ENCODE measurements at regions not wholly inside any gene's neighbourhood (a gene's known extent, or its start where the extent isn't known, plus 50 kb on each side); places are given as distances from the start of the nearest gene placed in this dataset.

- H3K9ac ChIP-seq (replicated peaks in 1 of 4; ENCODE audit: extremely low read depth in 1 of 4, low read depth in 3 of 4, low read length in 3 of 4): no peak overlapping the region
- no peaks in the 10 kb centered on the region for H4K20me1 ChIP-seq (replicated peaks in 1 of 2; ENCODE audit: control insufficient read depth in 1 of 2, insufficient read depth in 2 of 2, low read length in 2 of 2)
- no peak overlapping the region for H3K4ac ChIP-seq (replicated peaks; ENCODE audit: insufficient read length, low read depth, low read length)
- no peaks in the 10 kb centered on the region for H3K36me3 ChIP-seq (ENCODE audit: control insufficient read depth in 2 of 4, insufficient read depth in 4 of 4, low read length in 3 of 4)
- H2BK5ac ChIP-seq (ENCODE audit: low read depth, low read length): no peak overlapping the region
- H3K23me2 ChIP-seq (ENCODE audit: low read depth, low read length): no peaks in the 10 kb centered on the region
- H3K56ac ChIP-seq (replicated peaks; ENCODE audit: insufficient read length, low read depth, low read length): no peak overlapping the region
- H3K27me3 ChIP-seq (replicated peaks in 1 of 4; ENCODE audit: control insufficient read depth in 3 of 4, extremely low read depth in 1 of 4, insufficient read depth in 3 of 4, low read length in 3 of 4): no peaks in the 10 kb centered on the region
- H3K9me3 ChIP-seq (ENCODE audit: insufficient read depth in 2 of 2, low read depth in 1 of 2, low read length in 1 of 2): no peaks in the 10 kb centered on the region
- ChIA-PET CTCF (ENCODE audit: partially characterized antibody) (no interaction called here), POLR2A (ENCODE audit: partially characterized antibody) (no interaction called here)
- H3K4me2 ChIP-seq (ENCODE audit: insufficient read depth in 1 of 2, low read depth in 2 of 2, low read length in 2 of 2): no peak overlapping the region
- H3K4me1 ChIP-seq (replicated peaks in 1 of 4; ENCODE audit: control insufficient read depth in 3 of 4, insufficient read depth in 4 of 4, low read length in 3 of 4): no peaks in the 10 kb centered on the region
- H3K27ac ChIP-seq (ENCODE audit: low read depth, low read length): no peak overlapping the region
- no peak overlapping the region for H2AFZ ChIP-seq (ENCODE audit: low read length)
- H4K91ac ChIP-seq (replicated peaks; ENCODE audit: insufficient read length, low read length): no peak overlapping the region
- H3K79me1 ChIP-seq (ENCODE audit: low read depth, low read length): no peaks in the 10 kb centered on the region
- no peak overlapping the region for H2BK12ac ChIP-seq (ENCODE audit: low read depth, low read length)
- H3K23ac ChIP-seq (ENCODE audit: insufficient read length): no peak overlapping the region
- no peak overlapping the region for H2BK15ac ChIP-seq (ENCODE audit: low read length)
- DNase-seq (ENCODE audit: low read depth in 1 of 2, low spot score in 2 of 2): no peak
- no peak overlapping the region for H3K14ac ChIP-seq (ENCODE audit: insufficient read length)
- H3K4me3 ChIP-seq (ENCODE audit: extremely low read depth in 1 of 4, insufficient read depth in 2 of 4, low read depth in 3 of 4, low read length in 4 of 4): no peak overlapping the region
- 88% methylated on average over 2 of the region's 2 CpGs; no CpG with 5 or more reads in 1 of the 2 experiments for WGBS, 2 experiments (ENCODE audit: extremely low coverage in 1 of 2, insufficient coverage in 1 of 2, insufficient read length in 1 of 2, insufficient replicate concordance in 2 of 2, low coverage in 1 of 2, low lambda C conversion rate in 2 of 2, missing lambda C conversion rate in 1 of 2)
- H2AK5ac ChIP-seq (ENCODE audit: low read depth, low read length): no peak overlapping the region
- H2BK20ac ChIP-seq (ENCODE audit: low read length): no peak overlapping the region
- no peaks in the 10 kb centered on the region for H3K79me2 ChIP-seq (ENCODE audit: control insufficient read depth in 1 of 2, insufficient read depth in 2 of 2, low read length in 2 of 2)
- no peak overlapping the region for H2BK120ac ChIP-seq (replicated peaks; ENCODE audit: low read depth, low read length)
- no peak overlapping the region for H4K5ac ChIP-seq (ENCODE audit: insufficient read length, low read depth, low read length)
- FAIRE-seq: no peak
- H4K8ac ChIP-seq (ENCODE audit: extremely low read depth, insufficient read depth, low read length): no peak overlapping the region
- H3K18ac ChIP-seq (ENCODE audit: extremely low read depth, low read length): no peak overlapping the region
- TF ChIP-seq, protein P1, sequence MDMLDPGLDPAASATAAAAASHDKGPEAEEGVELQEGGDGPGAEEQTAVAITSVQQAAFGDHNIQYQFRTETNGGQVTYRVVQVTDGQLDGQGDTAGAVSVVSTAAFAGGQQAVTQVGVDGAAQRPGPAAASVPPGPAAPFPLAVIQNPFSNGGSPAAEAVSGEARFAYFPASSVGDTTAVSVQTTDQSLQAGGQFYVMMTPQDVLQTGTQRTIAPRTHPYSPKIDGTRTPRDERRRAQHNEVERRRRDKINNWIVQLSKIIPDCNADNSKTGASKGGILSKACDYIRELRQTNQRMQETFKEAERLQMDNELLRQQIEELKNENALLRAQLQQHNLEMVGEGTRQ (IDR thresholded peaks at IDR 0.05; ENCODE audit: low read length): no peak
- TF ChIP-seq ZNF274 (IDR thresholded peaks at IDR 0.05; ENCODE audit: borderline replicate concordance, extremely low read depth, low read length) (no peak), MAX (IDR thresholded peaks at IDR 0.05) (no peak), EP300 (IDR thresholded peaks at IDR 0.05; ENCODE audit: borderline replicate concordance in 1 of 2, low read depth in 2 of 2, low read length in 2 of 2) (no peak), CHD1 (IDR thresholded peaks at IDR 0.05; ENCODE audit: low read depth, low read length) (no peak), SP4 (IDR thresholded peaks at IDR 0.05; ENCODE audit: low read length) (no peak), ATF3 (IDR thresholded peaks at IDR 0.05; ENCODE audit: insufficient read depth, low read depth, low read length) (no peak), FOSL1 (IDR thresholded peaks at IDR 0.05; ENCODE audit: insufficient read depth, low read depth, low read length) (no peak), EGR1 (IDR thresholded peaks at IDR 0.05; ENCODE audit: borderline replicate concordance, low read depth, low read length) (no peak), TAF1 (IDR thresholded peaks at IDR 0.05; ENCODE audit: low read depth, low read length) (no peak)
- TF ChIP-seq, protein P2, sequence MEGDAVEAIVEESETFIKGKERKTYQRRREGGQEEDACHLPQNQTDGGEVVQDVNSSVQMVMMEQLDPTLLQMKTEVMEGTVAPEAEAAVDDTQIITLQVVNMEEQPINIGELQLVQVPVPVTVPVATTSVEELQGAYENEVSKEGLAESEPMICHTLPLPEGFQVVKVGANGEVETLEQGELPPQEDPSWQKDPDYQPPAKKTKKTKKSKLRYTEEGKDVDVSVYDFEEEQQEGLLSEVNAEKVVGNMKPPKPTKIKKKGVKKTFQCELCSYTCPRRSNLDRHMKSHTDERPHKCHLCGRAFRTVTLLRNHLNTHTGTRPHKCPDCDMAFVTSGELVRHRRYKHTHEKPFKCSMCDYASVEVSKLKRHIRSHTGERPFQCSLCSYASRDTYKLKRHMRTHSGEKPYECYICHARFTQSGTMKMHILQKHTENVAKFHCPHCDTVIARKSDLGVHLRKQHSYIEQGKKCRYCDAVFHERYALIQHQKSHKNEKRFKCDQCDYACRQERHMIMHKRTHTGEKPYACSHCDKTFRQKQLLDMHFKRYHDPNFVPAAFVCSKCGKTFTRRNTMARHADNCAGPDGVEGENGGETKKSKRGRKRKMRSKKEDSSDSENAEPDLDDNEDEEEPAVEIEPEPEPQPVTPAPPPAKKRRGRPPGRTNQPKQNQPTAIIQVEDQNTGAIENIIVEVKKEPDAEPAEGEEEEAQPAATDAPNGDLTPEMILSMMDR (IDR thresholded peaks at IDR 0.05; ENCODE audit: control extremely low read depth in 1 of 3, insufficient read depth in 1 of 3, low read depth in 1 of 3, low read length in 3 of 3): no peak
These were observed 274.4 kb downstream of the HINT1 start for GRCh38 chr5:130890610-130891009.

All from H1 (cell line).